Astrocyte of the hippocampus (primary cell): ENCODE measurements at regions not wholly inside any gene's neighbourhood (a gene's known extent, or its start where the extent isn't known, plus 50 kb on each side); places are given as distances from the start of the nearest gene placed in this dataset.
"Not testable (repeated sequence)": the region's sequence is repeated elsewhere in the genome, so short reads cannot be mapped to it uniquely, and the experiment has no call there.

Source experiments
- DNase-seq: peaks from one replicate; pipeline ENCODE4 v3.0.0; 2011; ENCODE audit warnings: low read depth, low spot score

DNA sequence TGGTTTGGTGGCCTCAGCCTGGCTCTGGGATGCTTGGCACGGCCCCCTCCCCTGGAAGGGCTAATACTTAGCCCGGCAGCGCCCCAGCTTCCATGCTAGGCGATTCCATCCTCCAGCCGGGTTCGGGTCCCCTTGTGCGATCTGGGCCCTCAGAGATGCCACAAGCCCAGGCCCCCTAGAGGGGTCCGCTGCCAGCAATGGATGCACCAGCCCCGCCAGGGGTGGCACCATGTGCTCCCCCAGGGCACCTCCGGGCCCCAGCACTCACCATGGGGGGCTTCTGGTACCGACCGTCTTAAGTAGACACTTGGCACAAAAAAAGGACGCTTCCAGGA, 125.7 kb upstream of the KCTD7 start:
- DNase-seq, result no peak

DNA sequence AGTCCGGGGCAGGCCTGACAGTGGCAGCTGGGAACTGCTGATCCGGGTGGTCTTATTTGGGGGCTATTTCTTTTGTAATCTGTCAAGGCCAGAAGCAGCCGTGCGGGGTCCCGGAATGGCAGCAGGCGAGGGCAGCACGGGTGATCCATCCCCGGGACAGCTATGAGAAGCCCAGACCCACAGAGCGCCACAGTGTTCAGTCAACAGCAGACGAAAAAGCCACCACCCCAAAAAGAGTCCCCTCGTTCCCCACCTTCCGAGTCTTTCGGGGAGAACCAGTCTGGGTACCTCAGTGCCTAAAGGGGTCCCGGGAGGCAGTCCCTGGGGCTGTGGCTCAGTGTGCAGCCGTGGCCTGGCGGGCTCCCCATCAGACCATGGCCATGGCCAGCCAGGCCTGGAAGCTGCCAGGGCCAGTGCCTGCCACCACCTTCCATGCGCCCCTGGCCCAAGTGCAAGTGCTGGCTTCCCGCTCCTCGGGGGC, 125.1 kb upstream of the KCTD7 start:
- DNase-seq, result no peak

DNA sequence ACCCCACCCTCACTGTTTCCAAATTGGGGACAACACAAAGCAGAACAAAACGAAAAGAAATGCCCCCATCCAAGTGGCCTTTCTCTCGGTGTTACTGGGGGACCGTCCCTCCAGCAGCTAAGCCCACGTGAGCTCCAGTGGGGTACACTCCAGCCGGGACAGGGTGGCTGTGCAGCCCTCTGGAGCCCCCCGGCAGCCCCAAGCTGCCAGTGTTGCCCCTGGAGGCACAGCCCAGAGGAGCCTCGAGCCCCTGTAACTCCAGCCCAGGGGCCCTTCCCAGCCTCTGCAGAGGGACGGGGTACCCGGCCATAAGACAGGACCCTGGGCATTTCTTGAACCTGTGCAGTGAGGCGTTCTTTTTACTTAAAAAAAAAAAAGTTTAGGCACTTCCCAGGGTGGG, 124.5 kb upstream of the KCTD7 start:
- no peak for DNase-seq

DNA sequence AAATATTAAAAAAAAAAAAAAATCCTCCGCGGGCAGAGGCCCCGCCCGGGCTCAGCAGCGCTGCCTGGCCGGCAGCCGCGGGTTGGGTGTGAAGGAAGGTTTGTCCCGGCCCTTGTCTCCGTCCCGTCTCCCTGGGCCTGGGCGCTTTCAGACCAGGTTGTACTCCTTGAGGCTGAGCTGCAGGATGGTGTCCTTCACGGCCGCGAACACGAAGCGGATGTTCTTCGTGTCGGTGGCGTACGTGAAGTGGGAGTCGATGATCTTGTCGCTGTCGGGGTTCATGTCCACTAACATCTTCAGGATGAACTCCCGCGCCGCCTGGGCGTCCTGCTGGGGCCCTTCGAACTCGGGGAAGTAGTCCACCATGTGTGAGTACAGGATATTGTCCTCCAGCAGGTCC, 123.7 kb upstream of the KCTD7 start:
- DNase-seq, result no peak

DNA sequence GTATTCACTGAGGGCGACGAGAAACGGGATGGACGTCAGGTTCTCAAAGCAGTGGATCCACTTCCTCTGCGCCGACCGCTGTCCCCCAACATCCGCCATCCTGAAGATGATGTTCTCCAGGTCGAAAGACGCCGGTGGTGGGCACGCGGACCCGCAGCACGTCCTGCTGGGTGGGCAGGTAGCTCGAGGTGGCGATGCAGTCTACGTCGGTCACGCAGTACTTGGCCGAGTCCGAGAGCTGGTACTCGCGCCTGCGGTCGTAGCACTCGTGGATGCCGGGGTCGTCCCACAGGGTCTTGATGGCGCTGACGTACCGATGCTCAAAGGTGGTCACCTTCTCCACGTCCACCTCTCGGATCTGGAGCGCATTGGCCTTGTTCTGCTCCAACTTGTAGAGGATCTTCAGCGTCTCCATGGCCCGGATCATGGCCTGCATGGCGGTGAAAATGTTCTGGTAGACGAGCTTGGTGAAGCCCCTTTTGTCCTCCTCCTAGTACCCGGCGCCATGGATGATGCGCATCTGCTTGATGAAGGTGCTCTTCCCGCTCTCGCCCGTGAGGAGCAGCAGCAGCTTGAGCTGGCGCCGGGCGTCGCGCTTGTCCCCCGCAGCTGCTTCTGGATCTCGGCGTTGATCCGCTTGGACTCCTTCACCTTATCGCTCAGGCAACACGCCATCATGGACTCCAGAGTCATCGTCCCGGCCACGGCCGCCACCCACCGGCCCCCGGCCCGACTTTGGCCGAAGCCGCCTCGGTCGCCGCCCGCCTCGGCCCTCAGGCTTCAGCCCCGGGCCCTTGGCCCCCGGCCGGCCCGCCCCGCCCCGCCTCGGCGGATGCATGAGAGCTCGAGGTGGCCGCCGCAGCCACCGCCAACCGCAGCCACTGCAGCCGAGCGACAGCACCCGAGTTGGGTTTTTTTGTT, 122.9 kb upstream of the KCTD7 start:
- peak; percentile 44 for DNase-seq

DNA sequence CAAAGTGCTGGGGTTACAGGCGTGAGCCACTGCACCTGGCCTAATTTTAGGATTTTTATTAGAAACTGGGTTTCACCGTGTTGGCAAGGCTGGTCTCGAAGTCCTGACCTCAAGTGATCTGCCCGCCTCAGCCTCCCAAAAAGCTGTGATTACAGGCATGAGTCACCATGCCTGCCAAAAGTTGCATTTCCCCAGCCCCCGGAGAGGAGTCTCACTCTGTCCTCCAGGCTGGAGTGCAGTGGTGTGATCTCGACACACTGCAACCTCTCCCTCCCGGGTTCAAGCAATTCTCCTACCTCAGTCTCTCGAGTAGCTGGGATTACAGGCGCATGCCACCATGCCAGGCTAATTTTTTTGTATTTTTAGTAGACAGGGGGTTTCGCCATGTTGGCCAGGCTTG, 122.0 kb upstream of the KCTD7 start:
- DNase-seq, result not testable (repeated sequence)

DNA sequence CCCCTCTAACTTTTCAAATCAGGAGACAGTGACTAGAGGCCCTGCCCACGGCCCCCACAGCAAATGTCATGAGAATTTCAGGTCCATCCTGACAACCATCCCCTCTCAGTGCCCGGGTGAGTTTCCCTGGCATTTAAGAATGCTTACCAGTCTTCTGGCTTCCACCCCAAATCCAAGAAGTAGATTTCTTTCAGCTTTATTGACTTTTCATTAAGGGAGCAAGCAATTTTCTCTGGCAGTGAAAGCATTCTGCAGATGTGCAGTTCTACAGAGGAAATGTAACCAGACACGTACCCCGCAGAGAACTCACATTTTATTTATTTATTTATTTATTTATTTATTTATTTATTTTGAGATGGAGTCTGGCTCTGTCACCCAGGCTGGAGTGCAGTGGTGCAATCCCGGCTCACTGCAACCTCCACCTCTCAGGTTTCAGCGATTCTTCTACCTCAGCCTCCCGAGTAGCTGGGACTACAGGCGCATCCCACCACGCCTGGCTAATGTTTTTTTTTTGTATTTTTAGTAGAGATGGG, 120.9 kb upstream of the KCTD7 start:
- DNase-seq, result no peak

DNA sequence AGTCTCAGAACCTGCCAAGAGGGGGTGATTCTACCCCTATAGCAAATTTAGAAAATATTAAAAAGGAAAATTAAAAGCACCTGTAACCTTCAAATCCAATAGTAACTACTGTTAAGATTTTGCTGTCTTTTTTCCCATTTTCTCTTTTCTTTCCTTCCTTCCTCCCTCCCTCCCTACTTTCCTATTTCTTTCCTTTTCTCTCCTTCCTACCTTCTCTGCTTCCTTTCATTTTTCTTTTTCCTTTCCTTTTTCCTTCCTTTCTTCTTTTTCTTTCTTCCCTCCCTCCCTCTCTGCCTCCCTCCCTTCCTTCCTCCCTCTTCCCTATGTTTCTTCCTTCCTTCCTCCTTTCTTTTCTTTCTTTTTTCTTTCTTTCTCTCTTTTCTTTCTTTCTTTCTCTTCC, 120.2 kb upstream of the KCTD7 start:
- DNase-seq, result no peak

DNA sequence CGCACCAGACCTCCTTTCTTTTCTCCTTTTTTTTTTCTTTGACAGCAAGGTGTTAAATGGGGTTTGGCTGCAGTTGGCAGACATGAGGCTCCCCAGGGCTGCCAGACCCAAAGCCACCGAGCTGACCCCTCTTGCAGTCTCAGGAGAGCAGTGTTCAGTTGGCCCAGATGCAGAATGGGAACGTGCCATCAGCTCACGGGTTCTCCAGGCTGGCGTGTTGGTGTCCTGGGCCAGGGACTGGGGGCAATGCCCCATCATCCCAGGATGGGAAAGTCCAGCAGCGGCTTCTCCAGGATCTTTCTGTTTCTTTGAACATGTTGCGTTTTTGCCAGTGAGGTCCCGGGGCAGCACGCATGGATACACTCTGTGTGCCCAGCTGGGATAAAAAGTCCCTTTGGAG, 114.6 kb upstream of the KCTD7 start:
- DNase-seq, result no peak

DNA sequence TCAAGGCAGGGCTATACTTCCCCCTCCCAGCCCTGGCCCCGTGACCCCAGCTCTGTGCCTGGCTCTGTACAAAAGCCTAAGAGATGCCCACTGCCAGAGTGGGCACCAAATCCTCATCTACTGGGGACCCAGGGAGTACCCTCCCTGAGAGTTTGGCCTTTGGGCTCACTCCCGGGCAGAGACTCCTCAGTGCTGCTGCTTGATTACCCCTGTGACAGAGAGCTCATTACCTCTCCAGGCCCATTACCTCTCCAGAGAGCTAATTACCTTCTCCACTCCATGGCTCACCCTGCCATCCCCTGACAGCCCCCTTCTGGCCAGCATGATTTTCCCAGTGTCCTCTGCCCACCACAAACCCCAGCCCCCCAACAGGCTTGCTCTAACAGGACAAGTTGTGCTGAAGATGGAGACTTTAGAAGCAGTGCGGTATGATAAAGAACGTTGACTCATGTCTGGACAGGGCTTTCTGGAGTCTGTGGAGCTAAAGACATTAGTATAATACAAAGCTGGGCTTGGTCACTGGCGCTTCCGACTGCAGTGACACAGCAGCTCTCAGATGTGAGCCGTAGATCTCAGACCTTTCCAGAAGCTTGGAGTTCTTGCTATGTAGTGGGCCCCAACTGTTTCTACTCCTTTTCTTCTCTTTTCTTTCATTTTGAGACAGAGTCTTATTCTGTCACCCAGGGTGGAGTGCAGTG, 111.3 kb upstream of the KCTD7 start:
- DNase-seq, result no peak

DNA sequence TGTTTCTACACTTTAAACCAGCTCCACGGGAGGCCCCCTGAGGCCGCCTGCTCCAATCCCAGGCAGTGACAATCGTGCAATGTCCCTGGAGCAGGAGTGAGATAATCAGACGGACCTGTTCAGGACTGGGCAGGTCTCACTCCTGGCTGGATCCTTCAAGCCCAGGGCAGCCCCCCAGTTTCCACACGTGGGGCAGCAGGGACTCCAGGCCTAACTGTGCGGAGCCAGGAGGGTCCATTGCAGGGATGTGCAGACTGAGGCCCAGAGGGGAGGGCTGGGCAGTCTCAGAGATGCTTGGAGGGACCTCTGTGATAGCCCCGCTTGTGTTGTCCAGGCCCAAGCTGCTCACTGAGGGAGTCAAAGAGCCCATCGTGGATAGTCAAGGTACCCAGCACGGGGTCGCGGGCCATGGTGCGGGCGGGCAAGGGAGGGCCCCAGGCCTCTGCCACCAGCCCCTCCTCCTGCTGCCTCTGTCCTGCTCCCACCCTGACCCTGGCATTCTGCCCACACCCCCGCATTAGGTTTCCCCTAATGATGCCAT, 110.5 kb upstream of the KCTD7 start:
- DNase-seq, result no peak

DNA sequence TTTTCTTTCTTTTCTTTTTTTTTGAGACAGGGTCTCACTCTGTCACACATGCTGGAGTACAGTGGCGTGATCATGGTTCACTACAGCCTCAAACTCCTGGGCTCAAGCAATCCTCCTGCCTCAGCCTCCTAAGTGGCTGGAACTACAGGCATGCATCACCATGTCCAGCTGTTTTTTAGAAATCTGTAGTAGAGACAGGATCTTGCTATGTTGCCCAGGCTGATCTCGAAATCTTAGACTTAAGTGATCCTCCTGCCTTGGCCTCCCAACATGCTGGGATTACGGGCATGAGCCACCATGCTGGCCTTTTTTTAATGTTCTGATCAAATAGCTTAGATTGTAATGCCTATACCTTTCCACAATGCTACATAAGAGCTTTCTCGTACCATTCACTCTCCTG, 107.0 kb upstream of the KCTD7 start:
- no peak for DNase-seq

DNA sequence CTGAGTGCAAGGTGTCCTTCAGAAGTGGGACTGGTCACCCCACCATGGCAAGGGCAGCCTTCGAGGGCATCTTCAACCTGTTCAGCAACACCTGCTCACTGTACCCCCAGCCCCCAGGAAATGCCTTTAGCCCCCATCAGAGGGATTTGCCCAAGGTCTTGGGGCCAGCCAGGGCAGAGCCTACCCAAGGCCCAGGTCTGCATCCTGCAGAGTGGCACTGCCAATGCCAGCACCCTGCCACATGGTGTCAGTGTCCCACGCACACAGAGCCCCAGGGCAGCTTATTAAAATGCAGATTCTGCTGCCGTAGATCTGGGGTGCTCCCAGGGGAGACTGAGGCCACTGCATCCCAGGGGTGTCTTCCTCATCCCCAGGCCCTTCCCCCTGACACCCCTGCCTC, 106.2 kb upstream of the KCTD7 start:
- no peak for DNase-seq

DNA sequence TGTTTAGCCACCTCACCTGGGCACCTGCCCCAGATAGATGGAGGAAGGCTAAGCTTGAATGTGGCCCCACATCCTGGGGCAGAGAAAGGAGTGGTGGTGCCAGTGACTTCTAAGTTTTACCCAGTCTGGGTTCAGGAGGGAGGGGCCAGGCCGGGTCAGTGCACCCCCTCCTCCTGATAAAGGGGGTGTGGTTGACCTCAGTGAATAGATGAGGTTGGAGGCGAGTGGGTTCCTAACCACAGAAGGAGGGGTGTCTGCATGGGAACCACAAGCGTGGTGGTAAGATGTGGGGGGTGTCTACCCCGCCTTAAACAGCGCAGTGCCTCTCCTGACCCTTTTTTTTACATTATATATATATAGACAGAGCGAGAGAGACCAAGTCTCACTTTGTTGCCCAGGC, 105.3 kb upstream of the KCTD7 start:
- no peak for DNase-seq

DNA sequence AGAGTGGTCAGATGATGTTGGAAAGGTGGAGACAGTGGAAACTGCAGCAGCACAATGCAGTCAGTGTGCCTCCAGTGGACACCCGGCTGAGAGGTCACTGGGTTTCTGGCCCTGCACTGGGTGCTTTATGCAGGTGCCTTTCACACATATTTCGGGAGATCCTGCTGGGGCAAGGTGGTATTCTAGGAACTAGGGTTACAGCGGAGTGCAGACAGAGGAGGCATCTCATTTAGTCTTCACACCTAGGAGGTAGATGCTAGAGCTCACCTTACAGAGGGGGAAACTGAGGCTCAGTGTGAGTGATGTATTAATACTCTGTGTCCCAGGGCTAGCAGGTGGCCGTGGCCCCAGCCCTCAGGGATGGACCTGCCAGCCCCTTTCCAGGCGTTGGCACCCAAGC, 103.9 kb upstream of the KCTD7 start:
- no peak for DNase-seq

DNA sequence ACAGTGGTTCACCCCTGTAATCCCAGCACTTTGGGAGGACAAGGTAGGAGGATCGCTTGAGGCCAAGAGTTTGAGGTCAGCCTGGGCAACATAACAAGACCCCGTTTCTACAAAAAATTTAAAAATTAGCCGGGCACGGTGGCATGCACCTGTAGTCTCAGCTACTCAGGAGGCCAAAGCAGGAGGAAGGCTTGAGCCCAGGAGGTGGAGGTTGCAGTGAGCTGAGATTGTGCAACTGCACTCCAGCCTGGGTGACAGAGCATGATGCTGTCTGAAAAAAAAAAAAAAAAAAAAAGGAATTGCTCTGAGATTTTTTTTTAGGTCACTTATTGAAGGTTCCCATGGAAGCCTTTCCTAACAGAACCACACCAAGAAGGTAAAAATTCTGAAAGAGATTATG, 101.9 kb upstream of the KCTD7 start:
- DNase-seq, result not testable (repeated sequence)

DNA sequence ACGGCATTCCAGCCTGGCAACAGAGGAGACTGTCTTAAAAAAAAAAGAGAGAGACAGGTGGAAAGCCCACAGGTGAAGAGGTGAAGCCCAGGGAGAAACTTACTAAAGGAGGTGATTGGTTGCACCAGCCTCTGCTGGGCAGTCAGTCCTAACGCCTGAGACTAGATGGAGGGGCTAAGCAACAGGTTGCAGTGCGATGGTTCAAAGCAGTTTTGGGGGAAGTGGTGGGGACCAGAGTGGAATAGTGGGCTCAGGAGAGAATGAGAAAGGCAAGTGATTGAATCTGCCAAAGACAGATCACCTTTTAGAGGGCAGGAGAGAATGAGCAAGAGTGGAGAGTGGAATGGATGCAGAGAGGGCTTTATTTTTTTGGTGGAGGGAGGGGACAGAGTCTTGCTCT, 100.0 kb upstream of the KCTD7 start:
- no peak for DNase-seq

DNA sequence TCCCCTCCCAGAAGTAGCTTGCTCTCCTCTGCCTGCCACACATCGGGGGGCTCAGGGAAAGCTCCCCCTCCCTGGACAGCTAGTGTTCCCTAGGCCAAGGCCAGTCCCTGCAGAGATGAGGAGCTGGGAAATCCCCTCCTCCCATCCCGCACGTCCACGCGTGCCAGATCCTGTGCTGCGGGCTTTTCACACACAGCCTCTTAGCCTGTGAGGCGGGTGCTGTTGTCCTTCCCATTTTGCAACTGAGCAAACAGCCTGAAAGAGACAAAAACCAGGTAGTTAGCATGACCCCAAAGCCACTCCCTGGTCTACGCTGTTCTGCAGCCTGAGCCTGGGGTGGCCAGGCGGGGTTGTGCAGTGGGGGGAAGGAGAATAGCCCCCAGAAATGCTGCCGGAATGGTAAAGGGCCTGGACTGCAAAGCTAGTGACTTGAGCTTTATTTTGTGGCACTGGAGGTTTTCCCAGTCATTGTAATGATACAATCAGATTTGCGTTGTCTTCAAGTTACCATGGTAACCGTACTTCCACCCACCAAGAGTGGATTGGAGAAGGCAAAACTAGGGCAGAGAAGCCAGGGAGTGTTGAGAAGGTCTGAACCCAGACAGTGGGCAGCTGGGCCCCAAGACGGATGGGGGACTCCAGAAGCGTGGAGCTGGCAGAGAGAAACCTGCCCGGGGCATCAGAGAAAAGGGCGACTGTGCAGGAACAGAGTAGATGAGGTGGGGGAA, 98.6 kb upstream of the KCTD7 start:
- peak; percentile 31 for DNase-seq

DNA sequence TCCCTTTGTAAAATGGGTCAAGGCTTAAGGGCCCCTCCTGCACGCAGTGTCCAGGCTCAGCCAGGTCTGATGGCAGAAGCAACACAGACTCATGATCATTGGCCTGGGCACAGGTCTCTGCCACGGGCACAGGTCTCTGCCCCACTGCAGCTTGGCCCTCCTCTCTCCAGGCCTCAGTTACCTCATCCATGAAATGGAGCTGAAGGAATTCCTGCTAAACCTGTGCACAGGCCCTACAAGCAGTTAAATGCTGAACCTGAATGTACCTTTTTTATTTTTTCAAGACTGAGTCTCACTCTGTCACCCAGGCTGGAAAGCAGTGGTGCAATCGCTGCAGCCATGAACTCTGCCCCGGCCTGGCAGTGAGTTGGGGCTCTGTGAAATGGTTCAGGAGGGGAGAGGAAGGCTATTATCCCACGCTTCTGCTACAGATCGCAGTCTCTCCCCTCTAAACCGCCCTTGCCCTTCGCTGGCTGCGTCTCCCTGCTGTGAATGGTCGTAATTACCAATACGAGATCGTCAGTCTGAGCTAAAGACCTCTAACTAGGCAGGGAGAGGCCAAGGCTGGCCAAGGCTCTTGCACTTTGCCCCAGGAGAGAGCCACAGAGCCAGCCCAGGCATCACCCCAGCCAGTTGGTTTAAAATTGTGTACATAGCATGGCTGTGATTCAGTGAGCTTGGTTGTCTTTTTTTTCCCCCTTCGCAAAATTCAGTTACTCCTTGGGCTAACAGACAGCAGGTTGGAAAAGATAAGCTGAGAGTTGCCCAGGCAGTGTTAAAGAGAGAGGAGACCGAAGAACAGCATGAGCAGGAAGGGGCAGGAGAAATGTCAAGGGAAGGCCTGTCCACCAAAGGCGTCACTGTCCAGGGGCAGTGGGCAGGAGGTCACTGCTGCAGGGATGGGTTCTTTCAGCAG, 93.0 kb upstream of the KCTD7 start:
- DNase-seq, result no peak

DNA sequence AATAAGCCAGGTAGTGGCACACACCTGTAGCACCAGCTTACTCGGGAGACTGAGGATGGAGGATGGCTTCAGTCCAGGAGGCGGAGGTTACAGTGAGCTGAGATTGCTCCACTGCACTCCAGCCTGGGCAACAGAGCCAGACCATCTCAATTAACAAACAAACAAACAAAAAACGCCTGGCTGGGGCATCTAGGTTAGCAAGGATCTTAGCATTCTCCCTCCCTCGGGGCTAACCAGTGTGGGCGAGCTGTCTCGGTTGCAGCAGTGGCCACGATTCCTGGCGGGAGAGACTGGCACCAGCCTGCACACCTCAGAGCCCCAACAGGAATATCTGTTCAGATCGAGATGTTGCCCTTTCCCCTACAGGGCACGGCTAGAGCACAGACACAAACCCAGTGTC, 91.3 kb upstream of the KCTD7 start:
- DNase-seq, result no peak

DNA sequence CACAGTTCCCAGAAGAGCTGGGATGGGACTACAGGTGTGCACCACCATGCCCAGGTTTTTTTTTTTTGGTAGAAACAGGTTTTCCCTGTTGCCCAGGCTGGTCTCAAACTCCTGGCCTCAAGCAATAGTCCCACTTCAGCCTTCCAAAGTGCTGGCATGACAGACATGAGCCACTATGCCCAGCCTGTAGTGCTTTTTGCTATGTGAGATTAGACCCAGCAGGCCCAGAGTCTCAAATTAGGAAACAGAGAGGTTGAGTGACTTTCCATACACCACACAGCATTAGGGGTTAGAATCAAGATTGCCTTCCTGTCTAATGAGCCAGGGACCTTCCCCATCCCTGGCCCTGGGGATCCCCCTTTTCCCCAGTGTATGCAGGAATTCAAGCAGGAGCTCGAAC, 90.8 kb upstream of the KCTD7 start:
- no peak for DNase-seq
